Osteoblast (primary cell): ENCODE measurements at regions not wholly inside any gene's neighbourhood (a gene's known extent, or its start where the extent isn't known, plus 50 kb on each side); places are given as distances from the start of the nearest gene placed in this dataset.
A peak's percentile ranks its signal among the peaks of the same experiment; 100 is the strongest.

Source experiments
- DNase-seq: peaks from one replicate; pipeline ENCODE4 v3.0.0; 2011; ENCODE audit warnings: low spot score, mixed read lengths; ENCODE audit not compliant: insufficient read length; ENCODE audit errors: missing footprints
- H2AFZ ChIP-seq: 2 replicates; pipeline ENCODE4 v1.6.0; 2011; ENCODE audit warnings: mild to moderate bottlenecking, low read length
- H3K27ac ChIP-seq: 2 replicates; pipeline ENCODE4 v1.5.1; 2011; ENCODE audit warnings: mild to moderate bottlenecking, low read depth, low read length, moderate library complexity
- H3K27me3 ChIP-seq: 2 replicates; pipeline ENCODE4 v1.6.0; 2012; ENCODE audit warnings: mild to moderate bottlenecking, control low read depth, inconsistent platforms, low read length, moderate library complexity; ENCODE audit not compliant: insufficient read depth
- H3K36me3 ChIP-seq: 2 replicates; pipeline ENCODE4 v1.5.1; 2011; ENCODE audit warnings: mild to moderate bottlenecking, low read length, control low read depth, moderate library complexity; ENCODE audit not compliant: insufficient read depth
- H3K4me1 ChIP-seq: 2 replicates; pipeline ENCODE4 v1.5.1; 2011; ENCODE audit warnings: mild to moderate bottlenecking, low read length, control low read depth, moderate library complexity; ENCODE audit not compliant: insufficient read depth
- H3K4me2 ChIP-seq: 2 replicates; pipeline ENCODE4 v1.6.0; 2011; ENCODE audit warnings: mild to moderate bottlenecking, low read length; ENCODE audit not compliant: insufficient read depth
- H3K4me3 ChIP-seq: fragments of 200-600 bp; sonication (generic); 3 replicates; pipeline ENCODE4 v1.5.1; 2012; ENCODE audit warnings: mild to moderate bottlenecking, low read length, inconsistent platforms; ENCODE audit not compliant: insufficient read depth
- H3K79me2 ChIP-seq: 2 replicates; pipeline ENCODE4 v1.6.0; 2012; ENCODE audit warnings: mild to moderate bottlenecking, low read length, control low read depth, inconsistent platforms; ENCODE audit not compliant: insufficient read depth
- H3K9me3 ChIP-seq: 2 replicates; pipeline ENCODE4 v1.5.1; 2011; ENCODE audit warnings: low read depth, low read length, control low read depth
- H4K20me1 ChIP-seq: 2 replicates; pipeline ENCODE4 v1.6.0; 2012; ENCODE audit warnings: mild to moderate bottlenecking, low read length, control low read depth; ENCODE audit not compliant: insufficient read depth
- CTCF ChIP-seq: IDR thresholded peaks from 2 replicates; pipeline ENCODE4 v1.5.1; 2011; ENCODE audit warnings: mild to moderate bottlenecking, low read depth, low read length, moderate library complexity; ENCODE audit errors: extremely low read depth

- no peak for TF ChIP-seq CTCF
- Histone ChIP-seq H4K20me1 (no peaks in the 10 kb centered on the region), H3K9me3 (no peaks in the 10 kb centered on the region)
Measured at GRCh38 chr15:94122516-94122915, 108.8 kb upstream of the MCTP2 start.

GRCh38 chr15:94119923-94120775, 111.2 kb upstream of the MCTP2 start:
- Histone ChIP-seq H3K27ac (no peak overlapping the region), H3K9me3 (no peaks in the 10 kb centered on the region), H2AFZ (peak overlapping the region; percentile 57), H3K79me2 (no peaks in the 10 kb centered on the region), H3K4me2 (no peak overlapping the region), H3K4me3 (no peak overlapping the region), H4K20me1 (no peaks in the 10 kb centered on the region), H3K36me3 (no peaks in the 10 kb centered on the region), H3K27me3 (no peaks in the 10 kb centered on the region), H3K4me1 (no peaks in the 10 kb centered on the region)
- peak; percentile 95 for TF ChIP-seq CTCF
- peak; percentile 66 for DNase-seq

More at GRCh38 chr15:94122516-94122915, 108.8 kb upstream of the MCTP2 start:
- H3K79me2 ChIP-seq = no peaks in the 10 kb centered on the region
- H3K4me3 ChIP-seq = no peak overlapping the region
- H3K27ac ChIP-seq = no peak overlapping the region
- H3K4me1 ChIP-seq = no peaks in the 10 kb centered on the region
- no peak overlapping the region for H2AFZ ChIP-seq
- DNase-seq = no peak
- H3K4me2 ChIP-seq = no peak overlapping the region
- no peaks in the 10 kb centered on the region for H3K36me3 ChIP-seq
- H3K27me3 ChIP-seq = no peaks in the 10 kb centered on the region

GRCh38 chr15:94119298-94119811, 112.0 kb upstream of the MCTP2 start:
- Histone ChIP-seq H3K27me3 (no peaks in the 10 kb centered on the region), H3K4me2 (no peak overlapping the region), H4K20me1 (no peaks in the 10 kb centered on the region), H3K27ac (no peak overlapping the region), H3K36me3 (no peaks in the 10 kb centered on the region), H3K4me1 (no peaks in the 10 kb centered on the region), H3K4me3 (no peak overlapping the region), H2AFZ (peak overlapping the region; percentile 70), H3K79me2 (no peaks in the 10 kb centered on the region), H3K9me3 (no peaks in the 10 kb centered on the region)
- no peak for DNase-seq
- TF ChIP-seq CTCF = no peak

- DNase-seq = no peak
- no peaks in the 10 kb centered on the region for H3K9me3 ChIP-seq
- no peak overlapping the region for H3K4me3 ChIP-seq
- H3K36me3 ChIP-seq = no peaks in the 10 kb centered on the region
- no peak overlapping the region for H2AFZ ChIP-seq
- H3K4me2 ChIP-seq = no peak overlapping the region
- H3K27me3 ChIP-seq = no peaks in the 10 kb centered on the region
- H3K4me1 ChIP-seq = no peaks in the 10 kb centered on the region
- no peak for TF ChIP-seq CTCF
- no peaks in the 10 kb centered on the region for H3K79me2 ChIP-seq
- H3K27ac ChIP-seq = no peak overlapping the region
- no peaks in the 10 kb centered on the region for H4K20me1 ChIP-seq
Measured at GRCh38 chr15:94110476-94111130, 120.8 kb upstream of the MCTP2 start.
